Breast epithelium (tissue), 4 donors: ENCODE measurements at regions not wholly inside any gene's neighbourhood (a gene's known extent, or its start where the extent isn't known, plus 50 kb on each side); places are given as distances from the start of the nearest gene placed in this dataset.
"Not testable (repeated sequence)": the region's sequence is repeated elsewhere in the genome, so short reads cannot be mapped to it uniquely, and the experiment has no call there.

Experiments used
- DNase-seq, 2 donors: peaks; one replicate each; pipeline ENCODE4 v3.0.0-alpha.2; 2019; ENCODE audit warnings: low spot score in 2 of 2
- H3K27ac ChIP-seq, 2 donors: fragments of 200-600 bp; sonication (generic) in 1 of 2; one replicate each; pipeline ENCODE4 v1.5.1; 2016 to 2019; ENCODE audit warnings: mild to moderate bottlenecking in 1 of 2
- H3K27me3 ChIP-seq, 2 donors: fragments of 200-600 bp; sonication (generic) in 1 of 2; one replicate each; pipeline versions ENCODE4 v1.5.1 to v1.6.0; 2017 to 2019; ENCODE audit warnings: control low read depth in 1 of 2, mild to moderate bottlenecking in 1 of 2
- H3K36me3 ChIP-seq: fragments of 200-600 bp; one replicate; pipeline ENCODE4 v1.5.1; 2019
- H3K4me1 ChIP-seq, 2 donors: fragments of 200-600 bp; sonication (generic); one replicate each; pipeline ENCODE4 v1.5.1; 2016 to 2019; ENCODE audit warnings: control low read depth in 1 of 2
- H3K4me3 ChIP-seq, 3 donors: fragments of 200-600 bp; sonication (generic); 1 replicate in 2 of 3; 2 replicates in 1 of 3; pipeline ENCODE4 v1.5.1; 2016 to 2019; ENCODE audit warnings: mild to moderate bottlenecking in 3 of 3, moderate library complexity in 2 of 3
- H3K9me3 ChIP-seq, 2 donors: fragments of 200-600 bp; sonication (generic) in 1 of 2; one replicate each; pipeline ENCODE4 v1.5.1; 2016 to 2019; ENCODE audit warnings: control low read depth in 1 of 2
- POLR2A ChIP-seq: fragments of 450-650 bp; IDR thresholded peaks from one replicate; pipeline ENCODE4 v1.6.1; 2016; ENCODE audit warnings: antibody characterized with exemption, mild to moderate bottlenecking, moderate library complexity
- POLR2AphosphoS5 ChIP-seq, 3 donors: sonication (generic); formaldehyde crosslinking; IDR thresholded peaks; one replicate each; pipeline ENCODE4 v1.6.1; 2017; ENCODE audit warnings: antibody characterized with exemption in 3 of 3
- intact Hi-C: fragments of 100-400 bp; cut with DNase I; formaldehyde crosslinking; loops from one replicate; pipeline ENCODE4 v1.15.1; 2023; ENCODE audit warnings: low total_unique reads
- TF ChIP-seq, protein P1 (sequence below), 3 donors: fragments of 450-650 bp; IDR thresholded peaks; one replicate each; pipeline ENCODE4 v1.5.1; 2016 to 2017; ENCODE audit warnings: antibody characterized with exemption in 3 of 3, mild to moderate bottlenecking in 3 of 3, moderate library complexity in 3 of 3

DNA sequence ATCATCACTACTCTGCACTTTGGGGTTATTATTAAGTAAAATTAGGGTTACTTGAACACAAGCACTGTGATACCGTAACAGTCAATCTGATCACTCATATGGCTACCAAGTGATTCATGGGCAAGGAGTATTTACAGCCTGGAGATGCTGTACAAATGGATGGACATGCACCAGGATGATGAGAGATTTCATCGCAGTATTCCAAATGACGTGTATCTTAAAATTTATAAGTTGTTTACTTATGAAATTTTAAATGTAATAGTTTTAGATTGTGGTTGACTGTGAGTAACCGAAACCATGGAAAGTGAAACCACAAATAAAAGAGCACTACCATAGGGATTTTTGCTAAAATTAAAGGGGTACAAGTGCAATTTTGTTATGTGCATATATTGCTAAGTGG, 462.2 kb upstream of the PTGER4 start:
- DNase-seq = no peak
- TF ChIP-seq POLR2A = no peak

DNA sequence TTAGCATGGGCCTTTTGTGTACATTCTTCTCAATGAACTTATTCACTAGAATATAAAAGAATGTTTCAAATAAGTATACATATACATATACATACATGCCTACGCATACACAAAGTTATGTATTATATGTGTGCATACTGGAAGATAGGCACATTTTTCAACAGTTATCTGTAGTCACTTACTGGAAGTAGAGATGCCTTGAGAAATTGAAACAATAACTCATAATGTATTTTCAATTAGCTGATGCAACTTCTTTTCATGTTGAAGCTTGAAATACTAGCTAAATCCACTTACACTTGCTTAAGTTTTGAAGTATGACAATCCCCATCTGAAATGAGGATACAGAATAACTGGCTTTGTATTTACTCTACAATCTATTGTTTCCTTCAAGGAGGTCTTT, 469.0 kb upstream of the PTGER4 start:
- DNase-seq = no peak
- no peak overlapping the region for H3K4me3 ChIP-seq
- H3K27ac ChIP-seq = no peak overlapping the region
- no peaks in the 10 kb centered on the region for H3K27me3 ChIP-seq
- no peaks in the 10 kb centered on the region for H3K4me1 ChIP-seq
- TF ChIP-seq, protein P1, sequence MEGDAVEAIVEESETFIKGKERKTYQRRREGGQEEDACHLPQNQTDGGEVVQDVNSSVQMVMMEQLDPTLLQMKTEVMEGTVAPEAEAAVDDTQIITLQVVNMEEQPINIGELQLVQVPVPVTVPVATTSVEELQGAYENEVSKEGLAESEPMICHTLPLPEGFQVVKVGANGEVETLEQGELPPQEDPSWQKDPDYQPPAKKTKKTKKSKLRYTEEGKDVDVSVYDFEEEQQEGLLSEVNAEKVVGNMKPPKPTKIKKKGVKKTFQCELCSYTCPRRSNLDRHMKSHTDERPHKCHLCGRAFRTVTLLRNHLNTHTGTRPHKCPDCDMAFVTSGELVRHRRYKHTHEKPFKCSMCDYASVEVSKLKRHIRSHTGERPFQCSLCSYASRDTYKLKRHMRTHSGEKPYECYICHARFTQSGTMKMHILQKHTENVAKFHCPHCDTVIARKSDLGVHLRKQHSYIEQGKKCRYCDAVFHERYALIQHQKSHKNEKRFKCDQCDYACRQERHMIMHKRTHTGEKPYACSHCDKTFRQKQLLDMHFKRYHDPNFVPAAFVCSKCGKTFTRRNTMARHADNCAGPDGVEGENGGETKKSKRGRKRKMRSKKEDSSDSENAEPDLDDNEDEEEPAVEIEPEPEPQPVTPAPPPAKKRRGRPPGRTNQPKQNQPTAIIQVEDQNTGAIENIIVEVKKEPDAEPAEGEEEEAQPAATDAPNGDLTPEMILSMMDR (IDR thresholded peaks at IDR 0.05) = no peak
- TF ChIP-seq POLR2A (no peak), POLR2AphosphoS5 (IDR thresholded peaks at IDR 0.05) (no peak)
- H3K9me3 ChIP-seq = no peaks in the 10 kb centered on the region
- no peaks in the 10 kb centered on the region for H3K36me3 ChIP-seq
- intact Hi-C loops = no loop called here

More for the DNA sequence above, 462.2 kb upstream of the PTGER4 start:
- H3K36me3 ChIP-seq = no peaks in the 10 kb centered on the region
- no peaks in the 10 kb centered on the region for H3K4me1 ChIP-seq
- no peaks in the 10 kb centered on the region for H3K27me3 ChIP-seq
- intact Hi-C loops = no loop called here
- no peak overlapping the region for H3K27ac ChIP-seq
- no peak overlapping the region for H3K4me3 ChIP-seq
- no peaks in the 10 kb centered on the region for H3K9me3 ChIP-seq

DNA sequence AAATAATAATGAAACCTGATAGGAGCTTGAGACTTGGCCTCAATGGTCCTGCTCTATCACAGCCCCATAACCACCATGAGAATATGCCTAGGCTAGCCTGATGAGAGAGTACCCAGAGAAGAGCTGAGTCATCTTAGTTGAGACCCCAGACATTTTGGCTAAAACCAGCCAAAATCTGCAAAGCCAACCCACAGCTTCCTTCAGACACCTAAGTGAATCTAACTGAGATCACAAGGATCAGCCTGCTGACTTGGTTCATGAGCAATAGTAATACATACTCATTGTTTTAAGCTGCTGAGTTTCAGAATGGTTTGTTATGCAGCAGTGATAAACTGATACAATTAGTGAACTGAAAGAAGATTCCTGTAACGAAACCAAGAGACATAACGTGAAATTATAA, 473.7 kb upstream of the PTGER4 start:
- Histone ChIP-seq H3K27me3 (no peaks in the 10 kb centered on the region), H3K27ac (no peak overlapping the region), H3K4me3 (no peak overlapping the region), H3K9me3 (no peaks in the 10 kb centered on the region), H3K36me3 (no peaks in the 10 kb centered on the region), H3K4me1 (no peaks in the 10 kb centered on the region)
- intact Hi-C loops = no loop called here
- DNase-seq = no peak
- TF ChIP-seq POLR2AphosphoS5 (IDR thresholded peaks at IDR 0.05) (no peak), POLR2A (no peak)
- TF ChIP-seq, protein P1 (IDR thresholded peaks at IDR 0.05) = no peak

DNA sequence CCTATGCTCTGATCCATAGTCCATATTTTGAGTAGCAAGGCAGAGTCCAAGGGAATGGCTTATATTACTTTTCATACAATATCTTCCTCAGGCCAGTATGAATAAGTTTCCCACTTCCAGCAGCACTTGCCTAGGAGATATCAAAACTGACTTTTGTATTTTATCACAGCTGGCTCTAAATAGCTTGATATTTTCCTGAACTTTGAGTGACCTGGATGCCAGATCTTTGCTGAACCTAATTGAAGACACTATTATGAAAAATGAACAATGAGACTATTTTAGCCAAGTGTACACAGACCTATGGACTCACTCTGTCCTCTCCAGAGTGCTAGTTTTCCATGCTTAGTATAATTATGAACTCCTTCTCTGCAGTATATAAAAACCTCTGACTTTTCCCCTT, 475.6 kb upstream of the PTGER4 start:
- TF ChIP-seq POLR2AphosphoS5 (IDR thresholded peaks at IDR 0.05) (no peak), POLR2A (no peak)
- TF ChIP-seq, protein P1 (IDR thresholded peaks at IDR 0.05) = no peak
- Histone ChIP-seq H3K9me3 (no peaks in the 10 kb centered on the region), H3K4me1 (no peaks in the 10 kb centered on the region)

DNA sequence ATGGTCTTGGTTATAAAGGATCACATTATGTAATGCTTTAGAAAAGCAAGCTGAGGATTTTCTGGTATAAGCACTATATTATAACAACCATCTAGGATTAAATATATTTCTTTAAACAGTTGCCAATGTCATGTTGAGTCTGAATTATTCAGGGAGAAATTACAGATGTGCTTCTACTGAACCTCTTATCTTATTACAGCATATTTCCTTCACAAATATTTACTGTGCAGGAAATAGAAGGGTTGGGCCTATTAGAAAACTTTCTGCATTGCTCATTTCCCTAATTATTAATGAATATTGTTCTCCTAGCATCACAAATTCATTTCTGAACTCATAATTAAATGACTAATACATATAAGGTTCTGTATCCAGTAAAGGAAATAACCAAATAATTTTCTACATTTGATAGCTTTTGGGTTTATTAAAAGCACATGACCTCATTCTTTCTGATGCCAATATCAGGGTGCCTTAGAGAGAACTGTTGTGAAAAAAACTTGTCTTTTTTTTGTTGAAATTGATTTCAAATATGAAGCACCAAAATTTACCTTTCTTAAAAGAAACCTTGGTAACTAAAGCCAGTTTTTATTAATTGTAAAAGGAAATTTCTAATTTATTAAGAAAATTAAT, 476.8 kb upstream of the PTGER4 start:
- Histone ChIP-seq H3K4me1 (no peaks in the 10 kb centered on the region), H3K9me3 (no peaks in the 10 kb centered on the region), H3K27ac (no peak overlapping the region), H3K36me3 (no peaks in the 10 kb centered on the region), H3K4me3 (no peak overlapping the region), H3K27me3 (no peaks in the 10 kb centered on the region)
- no peak for TF ChIP-seq POLR2A
- TF ChIP-seq, protein P1 (IDR thresholded peaks at IDR 0.05) = no peak
- intact Hi-C loops = no loop called here
- DNase-seq = no peak

More for the DNA sequence above, 475.6 kb upstream of the PTGER4 start:
- Histone ChIP-seq H3K27ac (no peak overlapping the region), H3K36me3 (no peaks in the 10 kb centered on the region), H3K27me3 (no peaks in the 10 kb centered on the region), H3K4me3 (no peak overlapping the region)
- DNase-seq = no peak
- intact Hi-C loops = no loop called here

DNA sequence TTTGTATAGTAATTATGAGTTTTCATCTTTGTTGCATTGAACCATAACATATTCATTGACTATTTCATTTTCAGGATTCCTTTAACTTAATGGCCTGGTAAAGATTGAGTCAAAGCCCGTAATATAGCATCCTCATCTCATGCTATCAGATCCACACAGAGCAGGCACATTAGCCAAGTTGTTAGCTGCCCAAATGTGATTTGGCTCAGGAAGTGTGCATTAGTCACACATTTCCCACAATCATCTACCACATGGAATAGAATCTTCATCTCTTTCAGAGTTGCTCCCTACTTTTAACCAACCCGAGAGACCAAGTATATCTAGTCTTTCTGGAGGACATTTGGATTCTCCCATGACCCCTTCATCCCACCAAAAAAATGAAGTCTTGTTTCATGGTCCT, 481.0 kb upstream of the PTGER4 start:
- Histone ChIP-seq H3K27me3 (no peaks in the 10 kb centered on the region), H3K36me3 (no peaks in the 10 kb centered on the region), H3K27ac (no peak overlapping the region), H3K9me3 (no peaks in the 10 kb centered on the region), H3K4me1 (no peaks in the 10 kb centered on the region), H3K4me3 (no peak overlapping the region)
- TF ChIP-seq POLR2AphosphoS5 (IDR thresholded peaks at IDR 0.05) (no peak), POLR2A (no peak)
- TF ChIP-seq, protein P1 (IDR thresholded peaks at IDR 0.05) = no peak
- intact Hi-C loops = no loop called here
- DNase-seq = no peak

DNA sequence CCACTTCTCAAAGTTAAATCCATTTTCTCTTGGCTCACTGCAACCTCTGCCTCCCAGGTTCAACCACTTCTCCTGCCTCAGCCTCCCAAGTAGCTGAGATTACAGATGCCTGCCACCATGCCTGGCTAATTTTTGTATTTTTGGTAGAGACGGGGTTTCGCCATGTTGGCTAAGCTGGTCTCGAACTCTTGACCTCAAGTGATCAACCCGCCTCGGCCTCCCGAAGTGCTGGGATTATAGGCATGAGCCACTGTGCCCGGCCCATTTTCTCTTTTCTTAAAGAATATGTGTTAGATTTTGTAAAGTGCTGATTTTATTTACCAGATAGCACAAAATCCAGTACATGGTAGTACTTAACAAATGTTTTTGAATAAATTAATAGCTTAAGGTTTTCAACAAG, 484.1 kb upstream of the PTGER4 start:
- intact Hi-C loops, H3K9me3 ChIP-seq, H3K27ac ChIP-seq, DNase-seq, H3K36me3 ChIP-seq, H3K4me1 ChIP-seq, H3K27me3 ChIP-seq, H3K4me3 ChIP-seq: not testable (repeated sequence)
